ENCODE measurements at regions not wholly inside any gene's neighbourhood (a gene's known extent, or its start where the extent isn't known, plus 50 kb on each side); places are given as distances from the start of the nearest gene placed in this dataset.

DNA sequence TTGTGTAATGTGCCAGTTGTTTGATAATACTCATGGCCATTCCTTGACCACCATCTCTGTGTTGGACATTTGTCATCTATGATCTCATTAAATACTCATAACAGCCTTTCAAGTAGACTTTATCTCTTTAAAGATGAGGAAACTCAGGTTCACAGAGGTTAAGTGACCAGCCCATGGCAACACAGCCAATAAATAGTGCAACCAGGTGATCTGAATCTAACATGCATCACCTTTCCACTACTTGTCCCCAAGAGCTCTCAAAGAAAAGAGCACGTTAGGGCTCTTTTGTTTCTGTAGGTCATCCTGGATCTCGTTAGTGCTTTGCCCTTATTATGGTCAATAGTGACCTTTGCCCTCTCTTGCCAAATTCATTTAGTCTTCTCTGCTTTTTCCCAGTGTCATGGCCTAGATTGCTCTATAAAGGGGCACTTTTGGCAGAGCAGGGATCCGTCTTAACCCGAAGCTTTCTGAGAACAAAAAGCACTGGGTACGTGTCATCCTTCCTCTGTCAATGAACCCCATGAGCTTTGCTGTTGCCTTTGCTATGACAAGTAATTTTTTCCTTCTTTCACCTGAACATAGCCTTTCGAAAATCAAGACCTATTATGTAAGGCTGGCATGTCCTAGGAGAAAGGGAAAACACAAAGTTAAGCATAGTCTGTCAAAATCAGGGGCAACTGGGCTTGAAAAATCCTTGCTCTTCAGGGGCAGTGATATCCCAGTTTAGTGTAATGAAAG is 88.0 kb upstream of the PLXNA2 start:
- no peak overlapping the region for H3K4me3 ChIP-seq (ENCODE audit: insufficient read depth, low read length, poor library complexity, severe bottlenecking)
- no peaks in the 10 kb centered on the region for H3K9me2 ChIP-seq (replicated peaks; ENCODE audit: insufficient read depth, low read length)
- TF ChIP-seq EZH2phosphoT487 (conservative IDR thresholded peaks at IDR 0.05; ENCODE audit: low read length) = no peak
- TF ChIP-seq, protein P1, sequence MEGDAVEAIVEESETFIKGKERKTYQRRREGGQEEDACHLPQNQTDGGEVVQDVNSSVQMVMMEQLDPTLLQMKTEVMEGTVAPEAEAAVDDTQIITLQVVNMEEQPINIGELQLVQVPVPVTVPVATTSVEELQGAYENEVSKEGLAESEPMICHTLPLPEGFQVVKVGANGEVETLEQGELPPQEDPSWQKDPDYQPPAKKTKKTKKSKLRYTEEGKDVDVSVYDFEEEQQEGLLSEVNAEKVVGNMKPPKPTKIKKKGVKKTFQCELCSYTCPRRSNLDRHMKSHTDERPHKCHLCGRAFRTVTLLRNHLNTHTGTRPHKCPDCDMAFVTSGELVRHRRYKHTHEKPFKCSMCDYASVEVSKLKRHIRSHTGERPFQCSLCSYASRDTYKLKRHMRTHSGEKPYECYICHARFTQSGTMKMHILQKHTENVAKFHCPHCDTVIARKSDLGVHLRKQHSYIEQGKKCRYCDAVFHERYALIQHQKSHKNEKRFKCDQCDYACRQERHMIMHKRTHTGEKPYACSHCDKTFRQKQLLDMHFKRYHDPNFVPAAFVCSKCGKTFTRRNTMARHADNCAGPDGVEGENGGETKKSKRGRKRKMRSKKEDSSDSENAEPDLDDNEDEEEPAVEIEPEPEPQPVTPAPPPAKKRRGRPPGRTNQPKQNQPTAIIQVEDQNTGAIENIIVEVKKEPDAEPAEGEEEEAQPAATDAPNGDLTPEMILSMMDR (IDR thresholded peaks at IDR 0.05; ENCODE audit: insufficient read depth, low read length, poor library complexity, severe bottlenecking) = no peak
- H3K36me3 ChIP-seq (ENCODE audit: low read length) = no peaks in the 10 kb centered on the region
- H3K9ac ChIP-seq (ENCODE audit: low read length) = no peak overlapping the region
- H3K27me3 ChIP-seq (ENCODE audit: low read length) = no peaks in the 10 kb centered on the region
- no peak overlapping the region for H3K4me2 ChIP-seq (ENCODE audit: low read depth, low read length, poor library complexity, severe bottlenecking)
- no peaks in the 10 kb centered on the region for H3K79me2 ChIP-seq (ENCODE audit: insufficient read depth, low read length)
- no peak overlapping the region for H2AFZ ChIP-seq (ENCODE audit: low read depth, low read length, severe bottlenecking)
- no peaks in the 10 kb centered on the region for H4K20me1 ChIP-seq (ENCODE audit: low read depth, low read length)
- no peak overlapping the region for H3K27ac ChIP-seq (ENCODE audit: low read depth, low read length)
- H3F3A ChIP-seq (ENCODE audit: insufficient read depth) = no peaks in the 10 kb centered on the region
- no peaks in the 10 kb centered on the region for H3K9me3 ChIP-seq (ENCODE audit: insufficient read depth, low read length)

DNA sequence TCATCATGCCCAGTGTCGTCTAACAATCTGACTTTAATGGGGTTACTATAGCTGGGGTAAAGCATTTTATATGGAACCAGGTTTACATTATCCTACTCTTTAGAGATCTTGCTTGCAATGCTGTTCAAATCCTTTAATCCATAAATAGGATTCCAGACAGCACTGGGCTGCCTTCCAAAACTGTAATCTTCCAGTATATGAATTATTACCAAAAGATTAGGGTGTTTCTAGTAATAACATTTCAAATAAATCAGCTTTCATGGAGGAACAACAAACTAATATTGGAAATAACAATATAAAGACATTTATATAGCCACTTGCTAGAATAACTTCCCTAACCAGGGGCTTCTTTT is 88.6 kb upstream of the PLXNA2 start:
- Histone ChIP-seq H3K79me2 (ENCODE audit: insufficient read depth, low read length) (no peaks in the 10 kb centered on the region), H3K4me2 (ENCODE audit: low read depth, low read length, poor library complexity, severe bottlenecking) (no peak overlapping the region), H3K9me2 (replicated peaks; ENCODE audit: insufficient read depth, low read length) (no peaks in the 10 kb centered on the region), H3K27ac (ENCODE audit: low read depth, low read length) (no peak overlapping the region), H3K9me3 (ENCODE audit: insufficient read depth, low read length) (no peaks in the 10 kb centered on the region), H3K9ac (ENCODE audit: low read length) (no peak overlapping the region), H4K20me1 (ENCODE audit: low read depth, low read length) (no peaks in the 10 kb centered on the region), H2AFZ (ENCODE audit: low read depth, low read length, severe bottlenecking) (no peak overlapping the region), H3K36me3 (ENCODE audit: low read length) (no peaks in the 10 kb centered on the region), H3F3A (ENCODE audit: insufficient read depth) (no peaks in the 10 kb centered on the region), H3K27me3 (ENCODE audit: low read length) (no peaks in the 10 kb centered on the region), H3K4me3 (ENCODE audit: insufficient read depth, low read length, poor library complexity, severe bottlenecking) (no peak overlapping the region)
- TF ChIP-seq, protein P1 (IDR thresholded peaks at IDR 0.05; ENCODE audit: insufficient read depth, low read length, poor library complexity, severe bottlenecking) = no peak
- no peak for TF ChIP-seq EZH2phosphoT487 (conservative IDR thresholded peaks at IDR 0.05; ENCODE audit: low read length)

DNA sequence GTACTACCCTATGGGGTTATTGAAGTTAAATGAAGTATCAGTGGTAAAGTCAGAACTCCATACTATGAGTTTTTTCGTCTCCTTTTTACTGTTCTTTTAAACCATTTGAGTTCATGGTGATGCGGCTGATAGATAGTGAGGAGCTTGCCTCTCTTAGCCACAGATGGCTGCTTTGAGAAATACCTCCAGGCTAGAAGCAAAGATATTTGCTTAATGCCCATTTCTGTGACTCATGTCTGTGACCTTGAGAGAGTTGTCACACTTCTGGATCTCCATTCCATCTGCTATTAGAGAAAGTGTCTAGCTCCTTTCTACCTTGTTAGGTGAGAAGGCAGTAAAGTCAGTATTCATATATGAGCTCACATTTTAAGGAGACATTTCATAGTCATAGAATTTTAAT is 89.5 kb upstream of the PLXNA2 start:
- H2AFZ ChIP-seq (ENCODE audit: low read depth, low read length, severe bottlenecking) = no peak overlapping the region
- H3K27me3 ChIP-seq (ENCODE audit: low read length) = no peaks in the 10 kb centered on the region
- H3K9ac ChIP-seq (ENCODE audit: low read length) = no peak overlapping the region
- H4K20me1 ChIP-seq (ENCODE audit: low read depth, low read length) = no peaks in the 10 kb centered on the region
- H3K27ac ChIP-seq (ENCODE audit: low read depth, low read length) = no peak overlapping the region
- no peaks in the 10 kb centered on the region for H3K9me3 ChIP-seq (ENCODE audit: insufficient read depth, low read length)
- H3K4me3 ChIP-seq (ENCODE audit: insufficient read depth, low read length, poor library complexity, severe bottlenecking) = no peak overlapping the region
- no peaks in the 10 kb centered on the region for H3K79me2 ChIP-seq (ENCODE audit: insufficient read depth, low read length)
- H3K36me3 ChIP-seq (ENCODE audit: low read length) = no peaks in the 10 kb centered on the region
- H3F3A ChIP-seq (ENCODE audit: insufficient read depth) = no peaks in the 10 kb centered on the region
- no peak overlapping the region for H3K4me2 ChIP-seq (ENCODE audit: low read depth, low read length, poor library complexity, severe bottlenecking)
- no peak for TF ChIP-seq EZH2phosphoT487 (conservative IDR thresholded peaks at IDR 0.05; ENCODE audit: low read length)
- TF ChIP-seq, protein P1 (IDR thresholded peaks at IDR 0.05; ENCODE audit: insufficient read depth, low read length, poor library complexity, severe bottlenecking) = no peak
- no peaks in the 10 kb centered on the region for H3K9me2 ChIP-seq (replicated peaks; ENCODE audit: insufficient read depth, low read length)

All from SU-DHL-6 (cell line).